ENCODE measurements at regions not wholly inside any gene's neighbourhood (a gene's known extent, or its start where the extent isn't known, plus 50 kb on each side); places are given as distances from the start of the nearest gene placed in this dataset.

DNA sequence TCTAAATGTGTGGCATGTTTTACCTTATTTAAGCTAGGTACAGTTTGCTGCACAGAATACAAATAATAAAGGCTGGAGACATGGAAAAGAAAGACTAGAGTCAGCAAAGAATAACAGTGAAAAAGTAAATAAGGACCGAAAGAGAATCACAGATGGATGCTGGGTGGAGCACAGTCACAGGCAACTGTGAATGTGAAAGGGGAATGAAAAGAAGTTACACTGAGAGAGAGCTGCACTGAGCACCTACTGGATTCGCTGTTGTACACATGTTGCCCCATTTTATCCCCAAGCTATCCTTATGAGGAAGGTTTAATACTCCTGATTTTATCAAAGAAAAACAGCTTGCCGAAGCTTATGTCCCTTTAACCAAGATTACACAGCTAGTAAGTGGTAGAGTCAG lies 165.4 kb upstream of the RGMB start:
- TF ChIP-seq PAX5 (IDR thresholded peaks at IDR 0.05; ENCODE audit: insufficient read depth, low read length, severe bottlenecking) (no peak), POU2F2 (IDR thresholded peaks at IDR 0.05; ENCODE audit: low read depth, low read length) (no peak), POLR2A (IDR thresholded peaks at IDR 0.05; ENCODE audit: low read depth, low read length) (no peak)
